DND-41 (cell line): ENCODE measurements at regions not wholly inside any gene's neighbourhood (a gene's known extent, or its start where the extent isn't known, plus 50 kb on each side); places are given as distances from the start of the nearest gene placed in this dataset.

Experiments
- ATAC-seq: fragments of 200-7000 bp; cut with Tn5 transposase; 3 replicates; pipeline ENCODE4 v1.9.1; 2021; ENCODE audit warnings: low read depth; ENCODE audit not compliant: insufficient read depth
- DNase-seq: peaks from one replicate; pipeline ENCODE4 v3.0.0-alpha.2; 2020
- H2AFZ ChIP-seq: 2 replicates; pipeline ENCODE4 v1.6.0; 2012; ENCODE audit warnings: low read depth, low read length
- H3K27ac ChIP-seq: 2 replicates; pipeline ENCODE4 v1.5.1; 2012; ENCODE audit warnings: low read length, inconsistent platforms
- H3K27me3 ChIP-seq: fragments of 200-600 bp; sonication (generic); 2 replicates; pipeline ENCODE4 v1.6.0; 2012; ENCODE audit warnings: low read length, mild to moderate bottlenecking, inconsistent platforms; ENCODE audit not compliant: insufficient read depth, poor library complexity
- H3K36me3 ChIP-seq: 2 replicates; pipeline ENCODE4 v1.5.1; 2012; ENCODE audit warnings: low read length, inconsistent platforms; ENCODE audit not compliant: insufficient read depth
- H3K4me1 ChIP-seq: 2 replicates; pipeline ENCODE4 v1.5.1; 2012; ENCODE audit warnings: mild to moderate bottlenecking, low read length; ENCODE audit not compliant: insufficient read depth
- H3K4me2 ChIP-seq: 2 replicates; pipeline ENCODE4 v1.6.0; 2012; ENCODE audit warnings: mild to moderate bottlenecking, moderate library complexity, low read length, inconsistent platforms; ENCODE audit not compliant: insufficient read depth
- H3K4me3 ChIP-seq, 2 experiments: fragments of 200-600 bp in 1 of 2; shearing (Covaris generic) in 1 of 2; 2 replicates each; pipeline ENCODE4 v1.5.1; 2012 to 2016; ENCODE audit warnings: inconsistent platforms in 2 of 2, low read length in 2 of 2, mild to moderate bottlenecking in 2 of 2, low read depth in 1 of 2, moderate library complexity in 1 of 2
- H3K79me2 ChIP-seq: 2 replicates; pipeline ENCODE4 v1.6.0; 2012; ENCODE audit warnings: low read length, inconsistent platforms; ENCODE audit not compliant: insufficient read depth
- H3K9ac ChIP-seq: 2 replicates; pipeline ENCODE4 v1.6.0; 2012; ENCODE audit warnings: low read depth, mild to moderate bottlenecking, inconsistent platforms, low read length, moderate library complexity
- H3K9me3 ChIP-seq: 2 replicates; pipeline ENCODE4 v1.5.1; 2012; ENCODE audit warnings: low read length, moderate library complexity, mild to moderate bottlenecking, inconsistent platforms; ENCODE audit not compliant: insufficient read depth, severe bottlenecking
- H4K20me1 ChIP-seq: 2 replicates; pipeline ENCODE4 v1.6.0; 2012; ENCODE audit warnings: low read length; ENCODE audit not compliant: insufficient read depth
- EZH2 ChIP-seq: IDR thresholded peaks from 3 replicates; pipeline ENCODE4 v1.6.1; 2012; ENCODE audit warnings: borderline replicate concordance, low read depth, mild to moderate bottlenecking, moderate library complexity, low read length, inconsistent platforms; ENCODE audit not compliant: severe bottlenecking
- TF ChIP-seq, protein P1 (sequence below): IDR thresholded peaks from 2 replicates; pipeline ENCODE4 v1.5.1; 2012; ENCODE audit warnings: borderline replicate concordance, low read length, moderate library complexity, mild to moderate bottlenecking; ENCODE audit not compliant: poor library complexity, severe bottlenecking; ENCODE audit errors: extremely low read depth

DNA sequence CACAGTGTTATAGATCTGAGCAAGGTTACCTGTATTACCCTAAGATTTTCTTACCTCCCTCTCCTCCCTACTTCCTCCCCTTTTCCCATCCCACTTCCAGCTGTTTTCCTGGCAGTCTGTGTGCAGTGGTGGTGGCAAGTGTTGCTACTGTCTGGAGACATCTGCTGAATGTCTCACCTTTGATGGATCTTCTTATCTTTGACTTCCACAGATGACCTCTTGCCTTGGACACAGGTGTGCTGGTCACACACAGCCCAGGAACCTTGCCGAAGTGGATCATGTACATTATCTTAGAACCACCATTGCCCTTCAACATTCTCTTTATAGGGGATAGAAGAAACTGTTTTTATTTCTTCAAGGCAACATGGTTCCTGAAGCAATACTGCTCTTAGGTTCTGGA is 245.1 kb downstream of the UTP18 start:
- Histone ChIP-seq H3K4me3 (no peak overlapping the region), H3K9me3 (no peaks in the 10 kb centered on the region), H3K27me3 (no peaks in the 10 kb centered on the region), H4K20me1 (no peaks in the 10 kb centered on the region), H3K4me1 (no peaks in the 10 kb centered on the region), H3K79me2 (no peaks in the 10 kb centered on the region), H2AFZ (no peak overlapping the region), H3K36me3 (no peaks in the 10 kb centered on the region), H3K9ac (no peak overlapping the region), H3K4me2 (no peak overlapping the region), H3K27ac (no peak overlapping the region)
- DNase-seq = no peak
- no peak for ATAC-seq
- TF ChIP-seq, protein P1, sequence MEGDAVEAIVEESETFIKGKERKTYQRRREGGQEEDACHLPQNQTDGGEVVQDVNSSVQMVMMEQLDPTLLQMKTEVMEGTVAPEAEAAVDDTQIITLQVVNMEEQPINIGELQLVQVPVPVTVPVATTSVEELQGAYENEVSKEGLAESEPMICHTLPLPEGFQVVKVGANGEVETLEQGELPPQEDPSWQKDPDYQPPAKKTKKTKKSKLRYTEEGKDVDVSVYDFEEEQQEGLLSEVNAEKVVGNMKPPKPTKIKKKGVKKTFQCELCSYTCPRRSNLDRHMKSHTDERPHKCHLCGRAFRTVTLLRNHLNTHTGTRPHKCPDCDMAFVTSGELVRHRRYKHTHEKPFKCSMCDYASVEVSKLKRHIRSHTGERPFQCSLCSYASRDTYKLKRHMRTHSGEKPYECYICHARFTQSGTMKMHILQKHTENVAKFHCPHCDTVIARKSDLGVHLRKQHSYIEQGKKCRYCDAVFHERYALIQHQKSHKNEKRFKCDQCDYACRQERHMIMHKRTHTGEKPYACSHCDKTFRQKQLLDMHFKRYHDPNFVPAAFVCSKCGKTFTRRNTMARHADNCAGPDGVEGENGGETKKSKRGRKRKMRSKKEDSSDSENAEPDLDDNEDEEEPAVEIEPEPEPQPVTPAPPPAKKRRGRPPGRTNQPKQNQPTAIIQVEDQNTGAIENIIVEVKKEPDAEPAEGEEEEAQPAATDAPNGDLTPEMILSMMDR = no peak
- no peak for TF ChIP-seq EZH2

DNA sequence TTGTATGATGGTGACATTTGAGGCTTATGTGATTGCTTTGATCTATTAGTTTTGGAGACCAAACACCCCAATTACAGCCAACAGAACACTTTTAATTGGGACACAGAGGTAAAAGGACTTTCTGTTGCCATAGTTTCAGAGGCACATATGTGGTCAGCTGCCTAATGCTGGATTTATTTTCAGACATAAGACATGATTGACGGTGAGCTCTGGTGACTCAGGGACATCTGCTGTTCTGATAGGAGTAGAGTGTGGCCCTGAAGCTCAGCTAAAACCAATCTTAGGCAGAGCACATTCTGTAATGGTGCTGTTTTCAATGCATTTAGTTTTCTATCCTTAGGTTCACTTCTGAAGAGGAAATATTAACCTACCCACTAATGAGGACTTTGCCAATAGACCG is 247.1 kb downstream of the UTP18 start:
- Histone ChIP-seq H2AFZ (no peak overlapping the region), H3K27ac (no peak overlapping the region), H3K4me2 (no peak overlapping the region), H4K20me1 (no peaks in the 10 kb centered on the region), H3K4me3 (no peak overlapping the region), H3K36me3 (no peaks in the 10 kb centered on the region), H3K79me2 (no peaks in the 10 kb centered on the region), H3K4me1 (no peaks in the 10 kb centered on the region), H3K9me3 (no peaks in the 10 kb centered on the region), H3K9ac (no peak overlapping the region), H3K27me3 (no peaks in the 10 kb centered on the region)
- ATAC-seq = no peak
- TF ChIP-seq EZH2 = no peak
- no peak for DNase-seq

DNA sequence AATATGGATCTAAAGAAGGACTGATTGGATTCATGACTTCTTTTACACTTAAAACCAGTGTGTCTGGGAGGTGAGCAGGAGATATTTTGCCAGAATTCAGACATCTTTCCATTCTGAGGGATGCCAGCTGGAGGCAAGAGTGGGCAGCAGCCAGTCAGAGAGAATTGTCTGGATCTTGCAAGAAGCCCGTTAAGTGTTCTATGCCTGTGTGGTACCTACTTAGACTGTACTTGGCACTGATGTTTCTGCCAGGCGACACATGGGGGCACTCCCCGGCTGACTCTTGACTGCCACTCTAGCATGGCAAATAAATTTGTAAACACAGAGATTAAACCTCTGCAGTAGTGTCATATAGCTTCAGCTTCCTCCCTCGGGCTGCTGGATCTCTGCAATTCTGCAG is 247.7 kb downstream of the UTP18 start:
- H3K4me1 ChIP-seq = no peaks in the 10 kb centered on the region
- no peaks in the 10 kb centered on the region for H3K79me2 ChIP-seq
- H3K4me3 ChIP-seq = no peak overlapping the region
- H2AFZ ChIP-seq = no peak overlapping the region
- no peak for DNase-seq
- H3K9me3 ChIP-seq = no peaks in the 10 kb centered on the region
- no peaks in the 10 kb centered on the region for H3K36me3 ChIP-seq
- H3K4me2 ChIP-seq = no peak overlapping the region
- no peaks in the 10 kb centered on the region for H3K27me3 ChIP-seq
- no peak for ATAC-seq
- no peak overlapping the region for H3K27ac ChIP-seq
- TF ChIP-seq, protein P1 = no peak
- no peak for TF ChIP-seq EZH2
- no peaks in the 10 kb centered on the region for H4K20me1 ChIP-seq
- H3K9ac ChIP-seq = no peak overlapping the region

DNA sequence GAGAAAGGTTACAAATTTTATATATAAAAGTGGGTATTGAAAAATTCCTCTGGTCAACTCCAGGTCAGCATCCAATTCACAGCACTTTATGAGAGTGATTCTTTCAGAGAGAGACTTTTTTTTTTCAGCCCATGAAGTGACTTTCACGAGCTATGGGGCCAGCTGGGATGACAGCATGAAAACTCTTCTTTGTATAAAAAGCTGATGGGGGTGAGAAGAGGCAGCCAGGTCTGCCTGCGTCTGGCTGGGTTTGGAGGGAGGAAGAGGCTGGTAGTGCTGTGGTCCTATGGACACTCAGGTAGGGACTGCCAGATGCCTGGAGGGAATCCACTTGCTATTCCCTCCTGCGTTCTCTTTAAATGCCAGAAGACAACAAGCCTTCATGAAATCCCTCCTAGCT is 250.6 kb downstream of the UTP18 start:
- H3K27ac ChIP-seq = no peak overlapping the region
- H3K36me3 ChIP-seq = no peaks in the 10 kb centered on the region
- no peak overlapping the region for H3K9ac ChIP-seq
- H3K27me3 ChIP-seq = no peaks in the 10 kb centered on the region
- no peak overlapping the region for H2AFZ ChIP-seq
- H3K9me3 ChIP-seq = no peaks in the 10 kb centered on the region
- TF ChIP-seq, protein P1 = no peak
- no peak for TF ChIP-seq EZH2
- H4K20me1 ChIP-seq = no peaks in the 10 kb centered on the region
- no peaks in the 10 kb centered on the region for H3K79me2 ChIP-seq
- no peak overlapping the region for H3K4me2 ChIP-seq
- H3K4me3 ChIP-seq = no peak overlapping the region
- H3K4me1 ChIP-seq = no peaks in the 10 kb centered on the region
- ATAC-seq (no peak), DNase-seq (no peak)
